Heart left ventricle (tissue), 13 donors: ENCODE measurements at regions not wholly inside any gene's neighbourhood (a gene's known extent, or its start where the extent isn't known, plus 50 kb on each side); places are given as distances from the start of the nearest gene placed in this dataset.

Experiments used
- POLR2A ChIP-seq, 2 donors: fragments of 450-650 bp; IDR thresholded peaks; one replicate each; pipeline ENCODE4 v1.6.1; 2017; ENCODE audit warnings: antibody characterized with exemption in 2 of 2, mild to moderate bottlenecking in 2 of 2, moderate library complexity in 2 of 2
- TF ChIP-seq, protein P1 (sequence below), 12 donors: fragments of 200-600 bp; sonication (generic) in 4 of 12; IDR thresholded peaks; one replicate each; pipeline versions ENCODE4 v1.5.0 to v1.8.0; 2018 to 2022; ENCODE audit warnings: antibody characterized with exemption in 12 of 12, mild to moderate bottlenecking in 5 of 12
- donor health status: ischemic (EF 13 %, LVEDD 7.1; RV severe dilation, severe dysfunction).
- donor health status: DM: no; HTN: yes; CAD: no.
- donor health status: DM: no; HTN: no; CAD: no.
- donor health status: ischemic (EF 25% LVEDD 6.9; RV normal size, moderate dysfunction).
- donor health status: ischemic (EF 25% LVEDD 5.7; RV mildly dilated, moderate dysfunction).
- donor health status: ischemic (EF 35%, LVEDD 5.7; RV mildly dilated, moderate dysfunction).
- donor health status: nonischemic (EF 11% LVEDD 7.7; RV severe dilation, severe dysfunction).
- donor health status: DM: yes; HTN: yes; CAD: no.
- donor health status: PGD.
- donor health status: ischemic (EF 29% LVEDD 5.4; RV normal size, mild dysfunction).
- donor health status: nonischemic (EF 23%, LVEDD 6.1; RV moderate dilation, normal function).

- TF ChIP-seq, protein P1, sequence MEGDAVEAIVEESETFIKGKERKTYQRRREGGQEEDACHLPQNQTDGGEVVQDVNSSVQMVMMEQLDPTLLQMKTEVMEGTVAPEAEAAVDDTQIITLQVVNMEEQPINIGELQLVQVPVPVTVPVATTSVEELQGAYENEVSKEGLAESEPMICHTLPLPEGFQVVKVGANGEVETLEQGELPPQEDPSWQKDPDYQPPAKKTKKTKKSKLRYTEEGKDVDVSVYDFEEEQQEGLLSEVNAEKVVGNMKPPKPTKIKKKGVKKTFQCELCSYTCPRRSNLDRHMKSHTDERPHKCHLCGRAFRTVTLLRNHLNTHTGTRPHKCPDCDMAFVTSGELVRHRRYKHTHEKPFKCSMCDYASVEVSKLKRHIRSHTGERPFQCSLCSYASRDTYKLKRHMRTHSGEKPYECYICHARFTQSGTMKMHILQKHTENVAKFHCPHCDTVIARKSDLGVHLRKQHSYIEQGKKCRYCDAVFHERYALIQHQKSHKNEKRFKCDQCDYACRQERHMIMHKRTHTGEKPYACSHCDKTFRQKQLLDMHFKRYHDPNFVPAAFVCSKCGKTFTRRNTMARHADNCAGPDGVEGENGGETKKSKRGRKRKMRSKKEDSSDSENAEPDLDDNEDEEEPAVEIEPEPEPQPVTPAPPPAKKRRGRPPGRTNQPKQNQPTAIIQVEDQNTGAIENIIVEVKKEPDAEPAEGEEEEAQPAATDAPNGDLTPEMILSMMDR (IDR thresholded peaks at IDR 0.05), result no peak
- no peak for TF ChIP-seq POLR2A (IDR thresholded peaks at IDR 0.05)
Measured at GRCh38 chr11:16678466-16679116, 59.9 kb upstream of the C11orf58 start.
